GM12873 (cell line): ENCODE measurements at regions not wholly inside any gene's neighbourhood (a gene's known extent, or its start where the extent isn't known, plus 50 kb on each side); places are given as distances from the start of the nearest gene placed in this dataset.

Experiments used
- TF ChIP-seq, protein P1 (sequence below): IDR thresholded peaks from 2 replicates; pipeline ENCODE4 v1.5.1; 2012; ENCODE audit warnings: low read depth, mild to moderate bottlenecking, moderate library complexity, low read length, control low read depth; ENCODE audit not compliant: insufficient read depth; ENCODE audit errors: missing control alignments

GRCh38 chr18:51248685-51249084, 51.2 kb upstream of the MEX3C start:
- TF ChIP-seq, protein P1, sequence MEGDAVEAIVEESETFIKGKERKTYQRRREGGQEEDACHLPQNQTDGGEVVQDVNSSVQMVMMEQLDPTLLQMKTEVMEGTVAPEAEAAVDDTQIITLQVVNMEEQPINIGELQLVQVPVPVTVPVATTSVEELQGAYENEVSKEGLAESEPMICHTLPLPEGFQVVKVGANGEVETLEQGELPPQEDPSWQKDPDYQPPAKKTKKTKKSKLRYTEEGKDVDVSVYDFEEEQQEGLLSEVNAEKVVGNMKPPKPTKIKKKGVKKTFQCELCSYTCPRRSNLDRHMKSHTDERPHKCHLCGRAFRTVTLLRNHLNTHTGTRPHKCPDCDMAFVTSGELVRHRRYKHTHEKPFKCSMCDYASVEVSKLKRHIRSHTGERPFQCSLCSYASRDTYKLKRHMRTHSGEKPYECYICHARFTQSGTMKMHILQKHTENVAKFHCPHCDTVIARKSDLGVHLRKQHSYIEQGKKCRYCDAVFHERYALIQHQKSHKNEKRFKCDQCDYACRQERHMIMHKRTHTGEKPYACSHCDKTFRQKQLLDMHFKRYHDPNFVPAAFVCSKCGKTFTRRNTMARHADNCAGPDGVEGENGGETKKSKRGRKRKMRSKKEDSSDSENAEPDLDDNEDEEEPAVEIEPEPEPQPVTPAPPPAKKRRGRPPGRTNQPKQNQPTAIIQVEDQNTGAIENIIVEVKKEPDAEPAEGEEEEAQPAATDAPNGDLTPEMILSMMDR, result no peak

- TF ChIP-seq, protein P1, result no peak
Observed at GRCh38 chr18:51250006-51250405, 52.5 kb upstream of the MEX3C start.

GRCh38 chr18:51250458-51251024, 53.1 kb upstream of the MEX3C start:
- TF ChIP-seq, protein P1, result no peak

- TF ChIP-seq, protein P1, result no peak
Observed at GRCh38 chr18:51251625-51252024, 54.1 kb upstream of the MEX3C start.

DNA sequence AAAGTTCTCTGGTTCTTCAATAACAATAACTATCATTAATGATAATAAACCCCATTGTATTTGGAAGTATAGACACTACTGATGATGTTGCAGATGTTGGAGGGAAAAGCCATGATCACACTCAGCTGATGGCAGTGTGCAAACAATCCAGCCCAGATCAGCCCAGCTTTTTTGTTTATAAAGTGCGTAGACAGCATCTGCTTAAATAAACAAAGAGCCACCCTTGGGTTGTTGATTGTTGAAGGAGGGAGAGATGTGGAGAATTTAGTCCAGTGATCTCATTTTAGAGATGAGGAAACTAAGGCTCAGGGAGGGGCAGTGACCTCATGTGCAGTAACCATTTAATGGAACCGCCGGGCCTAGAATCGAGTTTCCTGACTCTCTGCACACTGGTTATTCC, 56.0 kb upstream of the MEX3C start:
- TF ChIP-seq, protein P1, result no peak

GRCh38 chr18:51255693-51256092, 58.2 kb upstream of the MEX3C start:
- TF ChIP-seq, protein P1, result no peak

GRCh38 chr18:51257150-51257549, 59.7 kb upstream of the MEX3C start:
- TF ChIP-seq, protein P1, result no peak
